Endothelial cell of hepatic sinusoid (primary cell): ENCODE measurements at regions not wholly inside any gene's neighbourhood (a gene's known extent, or its start where the extent isn't known, plus 50 kb on each side); places are given as distances from the start of the nearest gene placed in this dataset.

Source experiments
- in situ Hi-C: cut with HindIII; loops from 2 replicates; pipeline ENCODE4 v1.10.0; 2017; ENCODE audit warnings: low sequenced_read_pairs

- in situ Hi-C loops = loop anchor here (5.0 kb wide), 1 partner anchor 58 kb away; no protein-coding TSS in a partner anchor
These were observed 83.3 kb upstream of the CCDC112 start for GRCh38 chr5:115379622-115380344.

GRCh38 chr5:115378754-115379153 lies 82.3 kb upstream of the CCDC112 start:
- in situ Hi-C loops = loop anchor here (5.0 kb wide), 1 partner anchor 59 kb away; no protein-coding TSS in a partner anchor

GRCh38 chr5:115377468-115378217 lies 81.2 kb upstream of the CCDC112 start:
- in situ Hi-C loops = loop anchor here (5.0 kb wide), 1 partner anchor 60 kb away; no protein-coding TSS in a partner anchor

- in situ Hi-C loops = loop anchor here (5.0 kb wide), 1 partner anchor 61 kb away; no protein-coding TSS in a partner anchor
These were observed 79.4 kb upstream of the CCDC112 start for GRCh38 chr5:115375893-115376292.

- in situ Hi-C loops = no loop called here
These were observed 77.8 kb upstream of the CCDC112 start for GRCh38 chr5:115374057-115374775.

GRCh38 chr5:115372146-115372545 lies 75.7 kb upstream of the CCDC112 start:
- in situ Hi-C loops = no loop called here

GRCh38 chr5:115369430-115370144 lies 73.1 kb upstream of the CCDC112 start:
- in situ Hi-C loops = loop anchor here (10.0 kb wide), 1 partner anchor 55 kb away; no protein-coding TSS in a partner anchor

- in situ Hi-C loops = loop anchor here (10.0 kb wide), 1 partner anchor 51 kb away; no protein-coding TSS in a partner anchor
These were observed 69.8 kb upstream of the CCDC112 start for GRCh38 chr5:115366223-115366622.

GRCh38 chr5:115363879-115364278 lies 67.4 kb upstream of the CCDC112 start:
- in situ Hi-C loops = loop anchor here (10.0 kb wide), 1 partner anchor 49 kb away; no protein-coding TSS in a partner anchor

GRCh38 chr5:115360046-115360685 lies 63.7 kb upstream of the CCDC112 start:
- in situ Hi-C loops = loop anchor here (10.0 kb wide), 1 partner anchor 45 kb away; no protein-coding TSS in a partner anchor

GRCh38 chr5:115355767-115356381 lies 59.4 kb upstream of the CCDC112 start:
- in situ Hi-C loops = no loop called here

- in situ Hi-C loops = no loop called here
These were observed 58.6 kb upstream of the CCDC112 start for GRCh38 chr5:115355095-115355494.

GRCh38 chr5:115354246-115354645 lies 57.8 kb upstream of the CCDC112 start:
- in situ Hi-C loops = no loop called here

- in situ Hi-C loops = no loop called here
These were observed 56.1 kb upstream of the CCDC112 start for GRCh38 chr5:115352571-115352970.

- in situ Hi-C loops = no loop called here
These were observed 55.1 kb upstream of the CCDC112 start for GRCh38 chr5:115351356-115352195.

GRCh38 chr5:115350894-115351293 lies 54.4 kb upstream of the CCDC112 start:
- in situ Hi-C loops = no loop called here

- in situ Hi-C loops = no loop called here
These were observed 52.8 kb upstream of the CCDC112 start for GRCh38 chr5:115349001-115349817.

- in situ Hi-C loops = no loop called here
These were observed 51.7 kb upstream of the CCDC112 start for GRCh38 chr5:115348175-115348574.
